ENCODE measurements at regions not wholly inside any gene's neighbourhood (a gene's known extent, or its start where the extent isn't known, plus 50 kb on each side); places are given as distances from the start of the nearest gene placed in this dataset.

DNA sequence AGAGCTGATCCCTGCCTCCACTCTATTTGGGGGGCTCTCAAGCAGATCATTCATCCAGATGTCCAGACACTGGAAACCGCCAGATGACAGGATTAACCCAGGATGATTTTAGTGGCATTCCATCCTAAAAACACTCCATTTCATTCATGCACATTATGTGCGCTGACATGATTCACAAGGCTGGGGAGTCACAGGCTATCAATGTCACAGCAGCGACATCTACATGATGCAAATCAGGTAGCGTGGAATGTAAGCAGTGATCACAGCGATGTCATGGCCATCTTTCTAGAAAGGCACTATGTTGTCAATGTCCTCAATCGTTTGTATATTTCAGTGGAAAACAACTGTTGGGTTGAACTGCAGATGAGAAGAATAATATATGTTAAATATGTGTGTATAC, 331.5 kb upstream of the MSX2 start:
- TF ChIP-seq, protein P1, sequence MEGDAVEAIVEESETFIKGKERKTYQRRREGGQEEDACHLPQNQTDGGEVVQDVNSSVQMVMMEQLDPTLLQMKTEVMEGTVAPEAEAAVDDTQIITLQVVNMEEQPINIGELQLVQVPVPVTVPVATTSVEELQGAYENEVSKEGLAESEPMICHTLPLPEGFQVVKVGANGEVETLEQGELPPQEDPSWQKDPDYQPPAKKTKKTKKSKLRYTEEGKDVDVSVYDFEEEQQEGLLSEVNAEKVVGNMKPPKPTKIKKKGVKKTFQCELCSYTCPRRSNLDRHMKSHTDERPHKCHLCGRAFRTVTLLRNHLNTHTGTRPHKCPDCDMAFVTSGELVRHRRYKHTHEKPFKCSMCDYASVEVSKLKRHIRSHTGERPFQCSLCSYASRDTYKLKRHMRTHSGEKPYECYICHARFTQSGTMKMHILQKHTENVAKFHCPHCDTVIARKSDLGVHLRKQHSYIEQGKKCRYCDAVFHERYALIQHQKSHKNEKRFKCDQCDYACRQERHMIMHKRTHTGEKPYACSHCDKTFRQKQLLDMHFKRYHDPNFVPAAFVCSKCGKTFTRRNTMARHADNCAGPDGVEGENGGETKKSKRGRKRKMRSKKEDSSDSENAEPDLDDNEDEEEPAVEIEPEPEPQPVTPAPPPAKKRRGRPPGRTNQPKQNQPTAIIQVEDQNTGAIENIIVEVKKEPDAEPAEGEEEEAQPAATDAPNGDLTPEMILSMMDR (conservative IDR thresholded peaks at IDR 0.05 in 1 of 2, IDR thresholded peaks at IDR 0.05 in 1 of 2; ENCODE audit: low read depth in 1 of 2, low read length in 2 of 2), result no peak
- no peak for TF ChIP-seq EZH2 (IDR thresholded peaks at IDR 0.05; ENCODE audit: low read length, missing control alignments)
